LHCN-M2 (cell line): ENCODE measurements at regions not wholly inside any gene's neighbourhood (a gene's known extent, or its start where the extent isn't known, plus 50 kb on each side); places are given as distances from the start of the nearest gene placed in this dataset.

Experiments
- DNase-seq: peaks from one replicate; pipeline ENCODE4 v3.0.0-alpha.2; 2012; ENCODE audit warnings: low read depth

DNA sequence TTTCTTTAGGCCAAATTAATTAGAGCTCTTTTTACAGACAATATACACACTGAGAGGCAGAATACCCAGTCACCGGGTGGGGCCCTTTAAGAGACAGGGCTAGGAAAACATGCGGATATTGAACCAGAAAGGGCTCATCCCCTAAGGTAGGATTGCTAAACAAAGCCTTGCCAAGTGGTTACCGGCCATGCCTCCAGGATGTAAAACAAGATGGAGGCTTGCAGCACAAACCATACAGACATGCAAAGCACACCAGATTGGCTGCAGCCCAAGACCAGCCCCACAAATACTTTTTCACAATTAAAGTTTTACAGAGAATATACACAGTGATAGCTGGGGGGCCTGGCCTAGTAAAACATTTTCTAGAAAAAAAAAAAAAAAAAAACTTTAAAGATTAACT is 210.0 kb downstream of the KLHL4 start:
- no peak for DNase-seq

DNA sequence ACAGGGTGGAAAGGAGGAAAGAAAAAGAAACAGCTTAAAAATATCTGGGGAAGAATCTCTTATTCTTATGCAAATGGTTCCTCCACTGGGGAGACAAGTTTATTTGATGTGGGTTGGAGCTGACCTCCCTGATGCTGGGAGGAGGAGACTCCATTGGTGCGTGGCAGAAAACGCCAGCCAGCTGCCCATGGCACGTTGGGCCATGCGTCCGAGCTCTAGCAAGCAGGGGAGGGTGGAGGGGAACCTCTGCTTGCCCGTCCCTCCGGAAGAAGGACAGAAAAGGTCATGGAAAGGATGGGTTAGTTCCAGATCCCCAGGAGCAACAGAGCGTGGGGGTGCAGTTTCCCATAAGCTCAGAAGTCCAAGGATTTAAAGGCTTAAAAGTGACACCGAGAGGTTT is 210.4 kb downstream of the KLHL4 start:
- no peak for DNase-seq

DNA sequence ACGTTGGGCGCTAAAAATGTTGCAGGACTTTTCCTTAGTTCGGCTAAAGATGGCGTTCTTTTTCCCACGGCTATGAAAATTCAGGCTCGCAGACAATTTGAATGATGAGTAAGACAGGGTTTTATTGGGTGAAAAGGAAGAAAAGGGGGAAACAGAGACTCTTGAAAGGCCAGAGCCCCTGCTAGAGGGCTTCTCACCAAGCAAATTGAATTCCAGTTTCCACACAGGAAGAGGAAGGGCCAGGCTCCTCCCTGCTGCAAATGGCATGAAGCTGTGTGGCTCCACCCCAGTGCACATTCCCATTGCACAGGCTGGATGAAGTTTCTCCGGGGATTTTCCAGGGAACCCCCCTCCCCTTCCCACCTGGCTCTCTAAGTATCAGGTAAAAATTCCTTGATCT is 210.9 kb downstream of the KLHL4 start:
- DNase-seq = no peak

DNA sequence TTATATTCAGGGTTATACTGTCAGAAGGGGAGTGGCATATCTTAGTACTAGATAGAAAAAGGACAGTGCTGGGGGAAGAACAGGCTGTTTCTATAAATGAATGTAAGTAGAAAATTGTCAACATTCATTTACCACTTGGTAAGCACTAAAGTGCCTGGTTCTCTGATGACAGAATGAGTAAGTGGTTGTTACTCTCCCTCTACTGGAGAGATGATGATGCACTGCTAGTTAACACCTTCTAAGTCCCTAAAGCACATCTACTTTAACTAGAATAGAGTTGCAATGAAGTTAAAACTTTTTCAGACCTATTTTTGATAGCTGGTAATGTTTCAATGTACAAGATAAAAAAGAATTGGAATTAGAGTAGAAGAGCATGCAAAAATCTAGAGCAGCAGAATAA is 214.5 kb downstream of the KLHL4 start:
- DNase-seq = no peak

DNA sequence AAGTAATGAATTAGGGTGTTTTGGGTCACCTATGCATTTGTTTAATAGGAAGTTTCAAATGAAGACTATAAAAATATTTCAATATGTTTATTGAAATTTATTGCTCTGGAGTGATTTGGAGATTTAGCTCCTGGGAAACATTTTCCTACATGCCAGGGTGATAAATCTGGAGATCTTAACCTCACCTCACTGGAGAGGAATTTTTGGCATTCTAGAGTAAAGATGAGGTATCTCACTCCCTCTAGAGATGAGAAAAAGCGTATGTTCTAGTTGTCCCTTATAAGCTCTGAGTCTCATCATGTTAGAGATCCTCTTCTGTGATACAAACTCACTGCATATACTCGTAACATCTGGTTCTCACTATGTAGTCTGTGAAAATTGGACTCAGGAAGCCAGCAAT is 219.0 kb downstream of the KLHL4 start:
- DNase-seq = no peak

DNA sequence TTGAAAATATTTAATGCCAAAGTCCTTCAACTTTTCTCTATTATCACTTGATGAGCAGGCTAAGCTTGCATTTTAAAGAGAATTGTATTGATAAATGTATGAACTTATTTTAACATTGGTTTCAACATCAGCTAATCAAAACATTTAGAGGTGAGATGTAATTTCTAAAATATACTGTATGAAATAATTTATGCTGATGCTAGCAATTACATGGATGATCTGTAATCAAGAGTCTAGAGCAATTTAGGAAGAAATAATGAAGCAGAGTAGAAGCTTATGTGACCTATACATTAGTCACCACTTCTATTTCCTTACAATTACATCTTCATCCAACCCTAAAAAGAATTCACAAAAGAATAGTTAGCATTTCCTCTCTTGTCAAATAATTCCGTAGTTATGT is 226.8 kb downstream of the KLHL4 start:
- DNase-seq = no peak

DNA sequence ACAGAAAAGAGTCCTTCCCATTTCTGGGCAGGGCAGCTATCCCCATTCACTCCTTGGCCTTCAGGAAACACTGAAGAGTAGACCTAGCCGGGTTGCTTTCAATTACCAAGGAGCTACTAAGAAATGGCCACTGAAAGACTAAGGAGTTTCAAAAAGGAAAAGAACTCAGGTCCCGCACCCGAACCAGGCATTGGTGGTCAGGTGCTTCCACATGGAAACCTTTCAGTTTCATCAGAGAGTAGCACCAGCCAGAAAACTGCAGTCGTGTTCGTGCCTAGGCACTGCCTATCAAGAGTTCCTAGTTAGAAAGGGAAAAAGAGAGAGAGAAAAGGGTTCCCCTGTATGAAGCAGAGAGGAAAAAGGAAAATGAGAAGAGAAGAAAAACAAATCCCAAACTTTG is 237.9 kb downstream of the KLHL4 start:
- DNase-seq = no peak

DNA sequence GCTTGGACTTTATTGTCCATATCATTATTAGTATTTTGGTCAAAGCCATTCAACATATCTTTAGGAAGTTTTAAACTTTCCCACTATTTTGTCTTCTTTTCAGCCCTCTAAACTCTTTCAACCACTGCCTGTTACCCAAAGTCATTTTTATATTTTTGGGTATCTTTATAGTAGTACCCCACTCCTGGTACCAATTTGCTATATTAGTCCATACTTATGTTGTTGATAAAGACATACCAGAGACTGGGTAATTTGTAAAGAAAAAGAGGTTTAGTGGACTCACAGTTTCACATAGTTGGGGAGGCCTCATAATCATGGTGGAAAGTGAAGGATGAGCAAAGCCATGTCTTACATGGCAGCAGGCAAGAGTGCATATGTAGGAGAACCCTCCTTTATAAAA is 271.4 kb downstream of the KLHL4 start:
- DNase-seq = no peak

DNA sequence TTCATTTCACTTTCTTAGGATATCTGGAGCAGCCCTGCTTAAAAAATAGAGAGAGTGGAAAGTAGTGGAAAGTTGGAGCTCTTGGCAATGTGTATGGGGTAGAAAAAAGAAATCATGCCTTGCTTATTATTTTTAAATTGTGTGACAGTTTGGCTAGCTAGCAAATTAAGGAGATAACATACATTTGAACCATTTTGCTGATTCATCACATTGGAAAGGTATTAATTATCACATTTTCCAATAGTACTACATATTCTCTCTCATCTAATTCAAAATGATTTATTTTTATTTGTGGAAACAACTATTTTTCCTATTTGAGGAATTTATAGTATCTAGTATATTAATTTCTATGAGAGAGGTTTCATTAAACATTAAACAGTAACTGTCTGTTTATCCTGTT is 280.4 kb downstream of the KLHL4 start:
- no peak for DNase-seq

DNA sequence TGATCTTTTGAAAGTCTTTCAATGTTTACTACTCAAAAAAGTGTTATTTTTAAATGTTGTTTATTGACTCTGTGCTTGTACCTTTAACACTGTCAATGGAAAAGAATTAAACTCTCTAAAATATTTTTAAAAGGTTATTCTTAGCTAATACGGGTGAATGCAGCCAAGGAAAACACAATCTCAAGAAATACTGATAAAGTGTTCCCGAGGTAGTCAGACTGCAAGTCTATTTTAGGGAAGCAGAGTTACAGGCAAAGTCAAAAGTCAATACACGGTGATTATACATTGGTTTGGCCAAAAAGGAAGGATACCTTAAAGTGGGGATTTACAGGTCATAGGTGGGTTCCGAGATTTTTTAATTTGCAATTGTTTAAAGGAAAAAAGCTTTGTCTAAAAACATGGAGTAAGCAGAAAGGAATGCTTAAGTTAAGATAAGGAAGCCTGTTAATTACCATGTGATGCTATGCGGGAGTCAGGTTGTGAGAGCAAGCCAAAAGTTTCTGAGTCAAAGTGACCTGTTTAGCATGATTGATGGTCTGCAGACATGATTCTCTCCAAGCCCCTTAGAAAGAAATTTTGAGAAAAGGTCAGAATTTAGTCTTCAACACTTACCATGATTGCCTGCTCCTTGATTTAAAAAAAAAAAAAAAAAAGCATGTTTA is 288.4 kb downstream of the KLHL4 start:
- no peak for DNase-seq

DNA sequence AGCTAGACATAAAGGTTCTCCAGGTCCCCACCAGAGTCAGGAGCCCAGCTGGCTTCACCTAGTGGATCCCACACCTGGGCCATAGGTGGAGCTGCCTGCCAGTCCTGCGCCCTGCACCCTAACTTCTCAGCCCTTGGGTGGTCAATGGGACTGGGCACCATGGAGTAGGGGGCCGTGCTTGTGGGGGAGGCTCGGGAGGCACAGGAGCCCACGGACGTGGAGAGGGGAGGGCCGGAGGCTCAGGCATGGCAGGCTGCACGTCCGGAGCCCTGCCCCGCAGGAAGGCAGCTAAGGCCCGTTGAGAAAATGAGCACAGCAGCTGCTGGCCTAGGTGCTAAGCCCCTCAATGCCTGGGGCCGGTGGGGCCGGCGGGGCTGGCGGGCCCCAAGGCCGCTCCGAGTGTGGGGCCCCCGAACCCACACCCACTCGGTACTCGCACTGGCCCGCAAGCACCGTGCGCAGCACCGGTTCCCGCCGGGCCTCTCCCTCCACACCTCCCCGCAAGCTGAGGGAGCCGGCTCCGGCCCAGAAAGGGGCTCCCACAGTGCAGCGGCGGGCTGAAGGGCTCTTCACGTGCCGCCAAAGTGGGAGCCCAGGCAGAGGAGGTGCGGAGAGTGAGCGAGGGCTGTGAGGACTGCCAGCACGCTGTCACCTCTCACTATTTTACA is 291.1 kb downstream of the KLHL4 start:
- DNase-seq = no peak

DNA sequence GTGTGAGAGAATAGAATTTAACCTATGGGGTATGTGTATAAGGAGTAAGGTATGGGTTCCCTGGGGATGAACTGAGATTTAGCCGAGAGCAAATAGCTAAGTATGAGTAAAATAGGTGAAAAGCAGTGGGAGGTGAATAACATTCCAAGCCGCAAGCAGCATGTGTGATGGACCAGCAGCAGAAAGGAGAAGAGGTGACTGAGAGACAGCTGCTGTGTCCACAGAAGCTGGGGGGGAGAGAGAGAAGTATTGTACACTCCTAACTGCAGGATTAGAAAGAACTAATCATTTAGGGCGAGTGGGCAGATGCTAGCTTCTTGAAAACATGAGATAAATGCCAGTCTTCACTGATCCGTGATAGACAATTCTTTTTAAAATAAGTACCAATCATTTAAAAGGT is 296.0 kb downstream of the KLHL4 start:
- DNase-seq = no peak

DNA sequence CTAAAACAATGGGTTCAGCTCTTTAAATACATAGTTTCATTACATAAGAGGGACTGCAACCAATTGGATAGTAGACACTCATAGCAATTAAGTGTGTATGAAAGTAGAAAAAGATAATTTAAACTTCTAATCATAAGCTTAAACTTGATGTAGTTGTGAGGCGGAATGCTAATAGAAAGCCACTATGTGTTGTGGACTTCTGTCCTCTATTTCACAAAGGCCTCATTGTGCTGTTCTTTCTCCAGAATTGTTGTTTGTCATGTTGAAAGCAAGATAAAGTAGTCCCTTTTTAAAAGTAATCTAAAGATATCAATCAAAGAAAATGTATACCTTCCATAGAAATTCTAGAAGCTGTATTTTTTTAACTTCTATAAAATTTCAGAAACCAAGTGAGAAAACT is 329.4 kb downstream of the KLHL4 start:
- DNase-seq = no peak

DNA sequence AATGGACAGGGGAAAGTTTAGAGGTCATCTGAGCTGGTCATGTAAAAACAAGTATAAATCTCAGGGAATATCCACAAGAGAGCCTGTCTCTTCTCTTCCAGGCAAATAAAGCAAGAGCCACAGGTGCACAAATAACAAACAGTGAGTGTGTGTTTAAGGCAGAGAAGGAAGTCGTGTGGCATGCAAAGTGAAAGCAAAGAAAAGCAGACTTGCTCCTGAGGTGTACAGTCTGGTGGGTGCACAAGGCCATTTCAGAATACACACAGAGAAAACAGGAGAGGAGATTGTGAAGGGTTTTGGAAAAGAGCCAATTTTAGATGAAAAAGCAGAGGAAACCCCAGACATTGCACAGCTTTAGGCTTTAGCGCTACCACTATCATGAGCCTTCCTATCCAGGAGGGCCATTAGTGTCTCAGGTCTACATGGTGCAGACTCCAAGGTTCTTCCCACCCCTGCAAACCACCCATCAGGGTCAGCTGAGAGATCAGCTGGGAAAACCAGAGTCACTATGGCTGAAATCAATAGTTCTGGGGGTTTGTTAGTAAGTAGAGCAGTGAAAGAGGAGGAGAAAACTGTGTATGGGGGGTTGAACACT is 355.8 kb downstream of the KLHL4 start:
- no peak for DNase-seq

DNA sequence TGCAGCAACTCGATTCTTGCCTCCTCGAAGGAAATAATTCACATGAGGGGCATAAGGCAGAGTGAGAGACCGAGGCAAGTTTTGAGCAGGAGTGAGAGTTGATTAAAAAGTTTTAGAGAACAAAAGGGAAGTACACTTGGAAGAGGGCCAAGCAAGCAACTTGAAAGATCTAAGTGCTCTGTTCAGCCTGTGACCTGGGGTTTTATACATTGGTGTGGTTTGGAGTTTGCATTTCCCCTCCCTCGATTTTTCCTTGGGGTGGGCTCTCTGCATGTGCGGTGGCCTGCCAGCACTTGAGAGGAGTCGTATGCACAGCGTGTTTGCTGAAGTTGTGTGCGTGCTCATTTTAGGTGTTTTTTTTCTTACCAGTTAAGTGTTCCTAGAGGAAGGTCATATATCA is 356.4 kb downstream of the KLHL4 start:
- no peak for DNase-seq

DNA sequence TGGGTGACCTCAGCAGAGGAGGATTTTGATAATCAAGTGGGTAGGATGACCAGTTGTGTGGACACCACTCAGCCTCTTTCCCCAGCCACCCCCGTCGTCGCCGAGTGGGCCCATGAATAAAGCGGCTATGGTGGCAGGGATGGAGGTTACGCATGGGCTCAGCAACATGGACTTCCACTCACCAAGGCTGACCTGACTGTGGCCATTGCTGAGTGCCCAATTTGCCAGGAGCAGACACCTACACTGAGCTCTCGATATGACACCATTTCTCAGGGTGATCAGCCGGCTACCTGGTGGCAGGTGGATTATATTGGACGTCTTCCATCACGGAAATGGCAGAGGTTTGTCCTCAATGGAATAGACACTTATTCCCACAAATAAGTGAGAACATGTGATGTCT is 361.3 kb downstream of the KLHL4 start:
- DNase-seq = no peak

DNA sequence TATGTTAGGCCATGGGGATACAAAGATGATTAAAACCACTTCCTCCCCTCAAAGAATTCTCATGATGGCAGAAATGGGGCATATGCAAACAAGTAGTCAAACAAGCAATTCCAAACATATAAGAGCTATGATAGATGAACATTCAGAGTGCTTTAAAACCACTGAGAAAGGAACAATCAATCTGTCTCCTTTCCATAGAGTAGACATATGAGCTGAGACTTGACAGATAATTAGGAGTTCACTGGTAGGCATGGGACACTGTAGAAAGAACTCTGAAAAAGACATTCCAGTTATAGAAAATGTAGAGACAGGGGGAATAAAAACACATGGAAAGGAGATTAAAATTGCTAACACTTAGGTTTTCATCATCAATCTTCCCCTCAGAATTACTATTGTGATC is 372.8 kb downstream of the KLHL4 start:
- DNase-seq = no peak

DNA sequence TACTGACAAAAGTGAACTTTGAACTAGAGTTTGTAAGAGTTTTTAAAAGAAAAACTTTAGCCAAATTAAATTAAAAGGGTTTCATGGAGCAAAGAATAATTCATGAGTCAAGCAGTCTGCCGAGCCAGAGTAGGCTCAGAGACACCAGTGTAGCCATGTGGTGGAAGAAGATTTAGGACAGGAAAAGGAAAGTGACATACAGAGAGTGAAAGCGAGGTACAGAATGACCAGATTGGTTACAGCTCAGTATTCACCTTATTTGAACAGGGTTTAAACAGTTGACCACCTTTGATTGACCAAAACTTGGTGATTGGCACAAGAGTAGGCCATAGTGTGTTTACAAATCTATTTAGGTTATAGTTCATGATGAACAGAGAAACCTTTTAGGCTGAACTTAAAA is 377.8 kb downstream of the KLHL4 start:
- DNase-seq = no peak

DNA sequence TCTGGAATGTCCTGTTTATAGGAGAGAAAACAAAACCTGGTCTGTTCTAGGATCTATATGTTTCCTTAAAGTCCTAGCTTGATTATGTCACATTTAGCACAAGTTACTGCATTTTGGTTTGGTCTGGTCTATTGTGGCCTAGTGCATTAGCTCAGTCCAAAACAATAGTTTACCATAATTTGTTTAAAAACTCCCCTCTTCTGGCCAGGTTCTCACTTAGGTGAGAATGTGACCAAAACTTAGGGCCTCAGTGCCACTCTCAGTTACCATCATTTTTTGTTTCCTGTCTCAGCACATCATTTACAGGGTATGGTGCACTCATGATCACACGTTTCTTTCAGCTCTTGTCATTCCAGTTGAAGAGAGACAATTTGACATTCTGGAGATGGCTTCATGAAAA is 378.5 kb downstream of the KLHL4 start:
- DNase-seq = no peak

DNA sequence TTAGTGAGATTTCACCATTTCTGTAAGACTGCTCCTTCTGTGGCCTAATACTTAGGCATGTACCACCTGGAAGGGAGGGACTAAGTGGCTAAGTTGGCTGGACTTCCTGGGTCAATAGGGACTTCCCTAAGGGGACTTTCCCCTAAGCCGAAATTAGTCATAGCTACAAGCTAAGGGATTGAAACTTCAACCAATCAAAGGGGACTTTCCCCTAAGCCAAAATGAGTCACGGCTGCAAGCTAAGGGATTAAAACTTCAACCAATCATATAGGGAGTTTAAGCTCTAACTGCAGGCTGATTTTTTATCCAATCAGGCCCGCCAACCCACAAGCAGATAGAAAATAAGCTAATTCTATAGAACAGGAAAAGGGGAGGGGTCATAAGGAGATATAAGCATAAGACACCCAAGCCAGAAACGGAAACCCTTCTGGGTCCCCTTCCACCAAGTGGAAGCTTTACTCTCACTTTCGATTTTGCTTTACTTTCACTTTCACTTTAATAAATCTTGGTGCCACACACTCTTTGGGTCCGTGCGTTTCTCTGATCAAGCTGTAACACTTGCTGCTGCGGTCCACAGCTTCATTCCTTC is 382.8 kb downstream of the KLHL4 start:
- DNase-seq = peak; percentile 12

DNA sequence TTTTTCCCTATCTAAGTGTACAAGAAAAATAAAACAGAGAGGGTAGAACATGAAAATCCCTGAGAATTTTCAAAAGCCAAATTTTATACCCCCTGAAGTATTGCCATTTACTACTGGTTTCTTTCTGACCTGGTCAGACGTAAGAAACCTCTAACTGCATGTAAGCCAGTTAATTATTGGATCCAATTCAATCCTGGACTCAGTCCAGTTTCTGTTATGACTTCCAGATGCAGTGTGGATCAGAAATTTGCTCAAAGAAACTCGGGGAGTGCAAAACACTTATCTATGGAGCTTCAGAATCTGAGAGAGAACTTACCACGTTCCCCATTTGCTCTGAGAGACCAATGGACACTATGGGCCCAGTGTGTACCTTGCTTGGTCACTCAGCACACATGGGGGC is 383.5 kb downstream of the KLHL4 start:
- DNase-seq = no peak

DNA sequence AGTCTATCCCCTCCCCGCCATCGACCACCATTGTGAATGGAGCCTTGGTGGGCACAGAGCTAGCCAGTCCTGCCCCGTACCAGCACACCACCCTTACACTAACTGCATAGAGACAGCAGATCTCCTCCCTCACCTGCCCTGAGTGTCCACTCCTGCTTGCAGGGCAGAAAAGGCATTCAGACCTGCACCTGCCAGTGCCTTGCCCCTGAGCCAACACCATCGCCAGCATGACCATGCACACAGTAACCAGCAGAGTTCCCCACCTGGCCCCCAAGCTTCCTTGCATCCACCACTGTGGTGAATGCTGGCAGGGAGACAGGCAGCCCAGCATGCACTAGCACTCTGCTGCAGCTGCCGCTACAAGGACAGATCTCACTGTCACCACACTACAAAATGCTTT is 397.1 kb downstream of the KLHL4 start:
- DNase-seq = no peak

DNA sequence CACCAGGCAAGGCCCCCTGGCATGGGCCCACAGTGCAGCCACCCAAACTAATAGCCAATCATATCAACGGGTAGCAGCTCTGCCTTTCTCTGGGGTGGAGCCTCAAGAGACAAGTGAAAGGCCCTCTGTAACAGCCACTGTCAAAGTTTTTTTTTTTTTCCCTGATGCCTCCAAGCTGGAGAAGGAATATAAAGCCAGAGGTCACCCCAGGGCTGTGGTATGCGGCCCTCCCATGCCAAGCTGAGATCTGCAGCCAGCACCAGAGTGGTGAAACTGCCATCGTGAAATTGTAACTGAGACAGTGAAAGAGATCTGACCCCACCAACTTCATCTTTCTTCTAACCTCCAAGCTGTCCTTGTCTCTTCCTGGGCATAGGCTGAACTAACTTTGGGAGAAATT is 407.0 kb downstream of the KLHL4 start:
- no peak for DNase-seq
